Astrocyte of the spinal cord (primary cell): ENCODE measurements at regions not wholly inside any gene's neighbourhood (a gene's known extent, or its start where the extent isn't known, plus 50 kb on each side); places are given as distances from the start of the nearest gene placed in this dataset.

Experiments
- DNase-seq: peaks from one replicate; pipeline ENCODE4 v3.0.0; 2011; ENCODE audit warnings: low read depth, low spot score
- H3K4me3 ChIP-seq: 2 replicates; pipeline ENCODE4 v1.5.1; 2011; ENCODE audit warnings: low read depth, mild to moderate bottlenecking, low read length, moderate library complexity
- CTCF ChIP-seq: IDR thresholded peaks from 2 replicates; pipeline ENCODE4 v1.5.1; 2012; ENCODE audit warnings: low read depth, mild to moderate bottlenecking, low read length, inconsistent platforms
- in situ Hi-C: cut with HindIII; loops from 2 replicates; pipeline ENCODE4 v1.10.0; 2017; ENCODE audit warnings: low sequenced_read_pairs

GRCh38 chr14:86815341-86815740 is 1177.6 kb downstream of the GALC start:
- no peak overlapping the region for H3K4me3 ChIP-seq
- no peak for TF ChIP-seq CTCF
- in situ Hi-C loops: no loop called here
- DNase-seq: no peak

GRCh38 chr14:86802726-86803125 is 1190.3 kb downstream of the GALC start:
- TF ChIP-seq CTCF: no peak

DNA sequence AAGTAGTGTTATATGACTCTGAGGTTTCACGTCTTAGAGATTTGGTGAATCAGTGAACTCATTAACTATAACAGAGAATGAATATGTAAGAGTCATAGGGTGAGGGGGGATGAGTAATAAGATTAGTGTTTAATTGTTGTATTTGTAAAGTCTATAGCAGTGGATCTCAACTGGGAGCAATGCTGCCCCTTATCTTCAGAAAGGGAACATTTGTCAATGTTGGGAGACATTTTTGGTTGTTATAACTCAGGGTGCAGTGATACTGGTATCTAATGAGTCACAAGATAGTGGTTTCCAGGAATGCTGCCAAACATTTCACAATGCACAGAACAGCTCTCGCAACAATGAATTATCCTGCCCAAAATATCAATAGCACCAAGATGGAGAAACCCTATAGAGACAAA is 1193.7 kb downstream of the GALC start:
- TF ChIP-seq CTCF: no peak
- in situ Hi-C loops: no loop called here
- DNase-seq: peak; percentile 85
- no peak overlapping the region for H3K4me3 ChIP-seq

More at GRCh38 chr14:86802726-86803125, 1190.3 kb downstream of the GALC start:
- H3K4me3 ChIP-seq: no peak overlapping the region
- DNase-seq: peak; percentile 5
- in situ Hi-C loops: no loop called here

DNA sequence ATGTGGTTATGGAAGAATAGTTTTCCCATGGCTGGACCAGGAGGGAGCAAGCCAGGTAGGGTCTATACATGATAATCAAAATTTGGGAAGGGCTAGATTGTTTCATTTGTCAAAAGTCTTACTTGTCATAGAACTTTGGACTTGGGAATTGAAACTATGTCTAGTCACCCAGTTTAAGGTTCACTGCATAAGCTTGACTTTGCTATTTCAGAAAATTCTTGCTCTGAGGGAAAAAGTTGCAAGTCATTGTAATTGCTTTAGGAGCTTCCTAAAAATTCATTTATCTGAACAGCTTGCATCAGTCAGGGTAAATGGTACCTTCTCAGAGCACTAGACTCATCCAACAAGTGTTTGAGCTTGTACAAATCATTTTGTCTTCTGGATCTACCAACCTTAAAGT is 1194.7 kb downstream of the GALC start:
- TF ChIP-seq CTCF: no peak
- in situ Hi-C loops: no loop called here
- DNase-seq: no peak
- no peak overlapping the region for H3K4me3 ChIP-seq

DNA sequence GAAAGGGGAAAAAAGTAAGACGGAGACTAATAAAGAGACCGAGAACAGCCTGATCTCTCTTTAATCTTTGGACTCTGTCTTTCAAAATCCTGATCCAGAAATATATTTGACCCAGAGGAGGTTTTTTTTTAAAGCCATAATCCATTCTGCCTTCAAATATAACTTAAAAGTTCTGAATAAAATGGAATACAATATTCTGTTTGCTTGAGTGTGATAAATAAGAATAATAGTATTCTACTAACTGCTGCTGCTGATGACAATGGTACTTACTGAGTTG is 1196.0 kb downstream of the GALC start:
- in situ Hi-C loops: no loop called here
- no peak for TF ChIP-seq CTCF

DNA sequence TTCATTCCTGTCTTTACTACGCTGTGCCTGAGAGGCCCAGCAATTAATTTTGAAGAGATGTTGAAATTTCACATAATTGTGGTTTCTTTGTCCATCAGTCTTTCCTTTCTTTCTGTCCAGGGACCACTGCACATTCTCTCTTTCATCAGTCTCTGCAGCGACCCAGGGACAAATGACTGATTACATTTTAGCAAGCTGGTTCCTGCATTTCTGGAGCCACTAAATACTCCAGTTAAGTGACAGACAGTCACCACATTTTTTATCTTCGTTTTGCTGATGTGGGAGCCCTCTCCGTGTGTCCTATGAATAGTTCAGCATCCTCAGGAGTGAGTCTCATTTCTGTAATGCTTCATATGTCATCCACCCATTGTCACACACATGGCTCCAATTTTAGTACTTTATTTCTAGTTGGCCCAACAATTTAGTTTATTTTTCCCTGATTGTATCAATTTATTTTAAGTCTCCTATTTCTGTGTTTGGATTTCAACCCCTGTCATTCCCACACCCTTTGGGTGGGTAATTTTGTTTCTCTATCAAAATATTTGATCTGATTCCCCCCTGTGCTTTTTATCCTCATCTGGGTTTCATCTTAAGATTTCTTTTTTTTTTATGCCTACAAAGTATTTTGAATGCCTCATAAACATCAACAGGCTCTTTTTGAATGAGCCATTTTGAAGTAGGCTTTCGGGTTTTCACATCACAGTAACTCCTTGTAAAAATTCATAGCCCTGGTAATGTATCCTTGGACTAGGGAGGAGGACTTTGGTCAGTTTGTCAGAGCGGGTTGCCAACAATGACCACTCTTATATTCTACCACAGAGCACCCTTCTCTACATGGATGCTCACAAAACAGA is 1196.5 kb downstream of the GALC start:
- TF ChIP-seq CTCF: no peak
- H3K4me3 ChIP-seq: no peak overlapping the region
- no peak for DNase-seq
- in situ Hi-C loops: no loop called here

More for the DNA sequence above, 1196.0 kb downstream of the GALC start:
- no peak for DNase-seq
- no peak overlapping the region for H3K4me3 ChIP-seq

DNA sequence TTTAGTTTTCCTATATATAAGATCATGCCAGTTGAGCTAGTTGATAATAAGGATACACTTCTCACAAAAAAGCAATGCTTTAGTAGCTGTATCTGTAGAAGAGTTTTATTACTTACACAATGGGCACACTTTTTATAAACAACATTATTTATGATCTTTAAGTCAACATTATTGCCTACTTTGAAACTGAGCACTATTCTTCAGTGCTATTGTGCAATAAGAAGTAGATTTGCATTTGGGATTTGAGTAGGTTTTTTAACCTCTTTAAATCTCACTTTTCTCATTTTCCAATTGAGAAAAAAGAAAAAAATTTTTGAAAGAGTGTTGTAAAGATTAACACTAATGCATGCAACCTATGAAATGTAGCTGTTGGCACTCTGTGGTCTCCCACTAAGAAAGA is 1198.3 kb downstream of the GALC start:
- no peak for TF ChIP-seq CTCF
- in situ Hi-C loops: no loop called here
- no peak overlapping the region for H3K4me3 ChIP-seq
- no peak for DNase-seq
